ENCODE measurements at regions not wholly inside any gene's neighbourhood (a gene's known extent, or its start where the extent isn't known, plus 50 kb on each side); places are given as distances from the start of the nearest gene placed in this dataset.

- DNase-seq (ENCODE audit: low spot score) = no peak
These were observed 57.4 kb upstream of the PSMF1 start for GRCh38 chr20:1060985-1061384.

- DNase-seq (ENCODE audit: low spot score) = no peak
These were observed 56.7 kb upstream of the PSMF1 start for GRCh38 chr20:1061484-1062221.

DNA sequence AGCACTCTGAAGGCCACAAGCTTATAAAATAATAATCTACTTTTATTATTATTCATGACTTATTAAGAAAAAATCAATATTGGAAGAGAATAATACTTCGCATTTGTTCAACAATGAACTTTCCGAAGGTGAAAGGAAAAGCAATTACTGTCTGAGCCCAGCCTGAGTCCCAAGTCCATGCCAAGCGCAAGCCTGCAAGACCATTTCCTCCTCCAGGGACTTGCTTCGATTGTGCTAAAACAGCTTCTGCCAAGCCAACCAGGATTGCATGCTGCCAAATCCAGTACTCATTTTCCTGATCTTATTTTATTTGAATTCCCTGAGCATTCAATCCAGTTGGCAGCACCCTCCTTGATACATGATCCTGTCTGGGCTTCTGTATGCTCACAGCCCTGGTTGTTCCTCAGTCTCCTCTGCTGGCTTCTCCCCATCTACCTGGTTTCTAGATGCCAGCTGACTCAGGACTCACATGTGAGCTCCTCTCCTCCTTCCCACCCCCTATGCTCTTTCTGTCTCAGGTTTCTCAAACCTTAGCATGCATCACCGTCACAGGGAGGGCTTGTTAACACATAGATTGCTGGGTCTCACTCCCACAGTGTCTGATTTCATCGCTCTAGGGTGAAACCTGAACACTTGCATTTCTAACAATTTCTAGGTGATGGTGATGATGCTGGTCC is 55.9 kb upstream of the PSMF1 start:
- DNase-seq (ENCODE audit: low spot score) = peak; percentile 12
